ENCODE measurements at regions not wholly inside any gene's neighbourhood (a gene's known extent, or its start where the extent isn't known, plus 50 kb on each side); places are given as distances from the start of the nearest gene placed in this dataset.

GRCh38 chr18:4802296-4802695, 347.2 kb upstream of the DLGAP1 start:
- no peak for TF ChIP-seq CTCF (IDR thresholded peaks at IDR 0.05; ENCODE audit: low read depth, low read length)
- no peak overlapping the region for H3K4me3 ChIP-seq (replicated peaks in 1 of 2; ENCODE audit: low read depth in 2 of 2, low read length in 2 of 2)
- DNase-seq (ENCODE audit: low read depth in 2 of 2) = no peak

GRCh38 chr18:4801151-4801550, 346.0 kb upstream of the DLGAP1 start:
- H3K4me3 ChIP-seq (replicated peaks in 1 of 2; ENCODE audit: low read depth in 2 of 2, low read length in 2 of 2) = no peak overlapping the region
- no peak for TF ChIP-seq CTCF (IDR thresholded peaks at IDR 0.05; ENCODE audit: low read depth, low read length)
- no peak for DNase-seq (ENCODE audit: low read depth in 2 of 2)

- TF ChIP-seq CTCF (IDR thresholded peaks at IDR 0.05; ENCODE audit: low read depth, low read length) = no peak
- DNase-seq (ENCODE audit: low read depth in 2 of 2) = no peak
- no peak overlapping the region for H3K4me3 ChIP-seq (replicated peaks in 1 of 2; ENCODE audit: low read depth in 2 of 2, low read length in 2 of 2)
These were observed 342.0 kb upstream of the DLGAP1 start for GRCh38 chr18:4797002-4797685.

- H3K4me3 ChIP-seq (replicated peaks in 1 of 2; ENCODE audit: low read depth in 2 of 2, low read length in 2 of 2) = no peak overlapping the region
- no peak for DNase-seq (ENCODE audit: low read depth in 2 of 2)
- TF ChIP-seq CTCF (IDR thresholded peaks at IDR 0.05; ENCODE audit: low read depth, low read length) = no peak
These were observed 334.4 kb upstream of the DLGAP1 start for GRCh38 chr18:4789506-4789905.

GRCh38 chr18:4781873-4782272, 326.8 kb upstream of the DLGAP1 start:
- no peak for TF ChIP-seq CTCF (IDR thresholded peaks at IDR 0.05; ENCODE audit: low read depth, low read length)
- no peak for DNase-seq (ENCODE audit: low read depth in 2 of 2)
- no peak overlapping the region for H3K4me3 ChIP-seq (replicated peaks in 1 of 2; ENCODE audit: low read depth in 2 of 2, low read length in 2 of 2)

- no peak for TF ChIP-seq CTCF (IDR thresholded peaks at IDR 0.05; ENCODE audit: low read depth, low read length)
- DNase-seq (ENCODE audit: low read depth in 2 of 2) = no peak
- H3K4me3 ChIP-seq (replicated peaks in 1 of 2; ENCODE audit: low read depth in 2 of 2, low read length in 2 of 2) = no peak overlapping the region
These were observed 310.3 kb upstream of the DLGAP1 start for GRCh38 chr18:4765401-4765800.

- no peak for DNase-seq (ENCODE audit: low read depth in 2 of 2)
- no peak for TF ChIP-seq CTCF (IDR thresholded peaks at IDR 0.05; ENCODE audit: low read depth, low read length)
- no peak overlapping the region for H3K4me3 ChIP-seq (replicated peaks in 1 of 2; ENCODE audit: low read depth in 2 of 2, low read length in 2 of 2)
These were observed 307.2 kb upstream of the DLGAP1 start for GRCh38 chr18:4762330-4762729.

Measured in cardiac fibroblast (primary cell).